GM12878 (cell line): ENCODE measurements at regions not wholly inside any gene's neighbourhood (a gene's known extent, or its start where the extent isn't known, plus 50 kb on each side); places are given as distances from the start of the nearest gene placed in this dataset.

Source experiments
- ATAC-seq: fragments of 200-7000 bp; cut with Tn5 transposase; 3 replicates; pipeline ENCODE4 v1.9.1; 2020; ENCODE audit warnings: mild to moderate bottlenecking, moderate library complexity
- BruUV-seq: library from RNA; stranded (reverse); fragments of 400-500 nt; replicated peaks from 2 replicates; lab custom pipeline; 2021; lab: Mats Ljungman, UMichigan
- CTCF ChIA-PET: fragments of 300-600 bp; sonication (Branson Sonifier 250); formaldehyde crosslinking; extraction: SDS; loops from one replicate; lab custom pipeline; 2021; ENCODE audit warnings: inconsistent platforms; lab: Yijun Ruan, JAX
- POLR2A ChIA-PET: fragments of 350-600 bp; formaldehyde crosslinking; extraction: SDS; loops from one replicate; lab custom pipeline; 2021; ENCODE audit warnings: inconsistent platforms; lab: Charles Lee
- RAD21 ChIA-PET: fragments of 300-600 bp; sonication (Branson Sonifier 250); formaldehyde crosslinking; loops from one replicate; lab custom pipeline; 2023; ENCODE audit warnings: antibody characterized with exemption; ENCODE audit not compliant: unreplicated experiment; lab: Charles Lee
- SMC1A ChIA-PET: fragments of 300-600 bp; sonication (Branson Sonifier 250); formaldehyde crosslinking; loops from one replicate; lab custom pipeline; 2023; ENCODE audit not compliant: unreplicated experiment, uncharacterized antibody; lab: Charles Lee
- DNase-seq: peaks from one replicate; pipeline ENCODE4 v3.0.0-alpha.2; 2011; ENCODE audit warnings: low read depth, low spot score
- FAIRE-seq: peaks from 3 replicates; lab custom pipeline; 2011; peaks lifted over from hg19 to GRCh38; lab: Jason Lieb, UNC
- H2AFZ ChIP-seq: 2 replicates; pipeline ENCODE4 v1.6.0; 2011; ENCODE audit warnings: low read depth, low read length, control low read depth; ENCODE audit not compliant: control insufficient read depth
- H3K27ac ChIP-seq: 2 replicates; pipeline ENCODE4 v1.5.1; 2011; ENCODE audit warnings: control low read depth; ENCODE audit not compliant: control insufficient read depth, insufficient read depth
- H3K27me3 ChIP-seq, 2 experiments: replicated peaks in 1 of 2; 2 replicates each; pipeline versions ENCODE4 v1.6.0 to v1.6.1; 2011; ENCODE audit warnings: low read length in 1 of 2; ENCODE audit not compliant: control insufficient read depth in 2 of 2, insufficient read depth in 2 of 2
- H3K36me3 ChIP-seq, 2 experiments: 2 replicates each; pipeline ENCODE4 v1.5.1; 2011; ENCODE audit warnings: low read length in 1 of 2; ENCODE audit not compliant: control insufficient read depth in 2 of 2, insufficient read depth in 2 of 2
- H3K4me1 ChIP-seq: 2 replicates; pipeline ENCODE4 v1.6.1; 2011; ENCODE audit warnings: mild to moderate bottlenecking, low read length, moderate library complexity, mixed read lengths; ENCODE audit not compliant: control insufficient read depth, insufficient read depth
- H3K4me2 ChIP-seq: 2 replicates; pipeline ENCODE4 v1.6.0; 2011; ENCODE audit warnings: control low read depth; ENCODE audit not compliant: control insufficient read depth, insufficient read depth
- H3K4me3 ChIP-seq: fragments of 200-600 bp; sonication (generic); 2 replicates; pipeline ENCODE4 v1.5.1; 2016
- H3K79me2 ChIP-seq: 2 replicates; pipeline ENCODE4 v1.6.0; 2011; ENCODE audit warnings: low read length; ENCODE audit not compliant: control insufficient read depth, insufficient read depth
- H3K9ac ChIP-seq: 2 replicates; pipeline ENCODE4 v1.8.0; 2011; ENCODE audit warnings: low read length, control low read depth, mixed read lengths; ENCODE audit not compliant: control insufficient read depth, insufficient read depth
- H3K9me3 ChIP-seq: replicated peaks from 3 replicates; pipeline ENCODE4 v1.5.1; 2011; ENCODE audit warnings: mild to moderate bottlenecking, low read length; ENCODE audit not compliant: control insufficient read depth, insufficient read depth
- H4K20me1 ChIP-seq: 2 replicates; pipeline ENCODE4 v1.6.0; 2011; ENCODE audit not compliant: control insufficient read depth, insufficient read depth
- CBX5 ChIP-seq: sonication (generic); IDR thresholded peaks from 2 replicates; pipeline ENCODE4 v1.6.1; 2016; ENCODE audit warnings: low read depth, moderate library complexity, mild to moderate bottlenecking, inconsistent platforms
- HDGF ChIP-seq: fragments of 450-650 bp; IDR thresholded peaks from 2 replicates; pipeline ENCODE4 v1.6.1; 2016; ENCODE audit warnings: antibody characterized with exemption
- IKZF2 ChIP-seq, 2 experiments: fragments of 450-650 bp; IDR thresholded peaks; 2 replicates each; pipeline ENCODE4 v1.6.1; 2017; ENCODE audit warnings: mild to moderate bottlenecking in 2 of 2, moderate library complexity in 2 of 2
- POLR2AphosphoS5 ChIP-seq: IDR thresholded peaks from 2 replicates; pipeline ENCODE4 v1.6.1; 2011; ENCODE audit warnings: mild to moderate bottlenecking, low read length, inconsistent platforms
- SRF ChIP-seq, 2 experiments: IDR thresholded peaks; 2 replicates each; pipeline ENCODE4 v1.6.1; 2011; ENCODE audit warnings: low read depth in 2 of 2, low read length in 2 of 2, mild to moderate bottlenecking in 1 of 2, moderate library complexity in 1 of 2
- WGBS: methylation state at CpG from one replicate; pipeline ENCODE4 v1.1.6; 2016; ENCODE audit warnings: low lambda C conversion rate; ENCODE audit not compliant: insufficient replicate concordance, insufficient coverage; ENCODE audit errors: missing lambda C conversion rate; 5-methylcytosine and 5-hydroxymethylcytosine counted together
- in situ Hi-C: fragments of 300-500 bp; cut with MboI; formaldehyde crosslinking; loops from 9 replicates; pipeline ENCODE4 v1.14.3; 2018; ENCODE audit warnings: mixed read lengths
- intact Hi-C: fragments of 100-400 bp; cut with micrococcal nuclease; formaldehyde crosslinking; loops from one replicate; pipeline ENCODE4 v1.14.2; 2022; ENCODE audit not compliant: unreplicated experiment
- TF ChIP-seq, protein P1 (sequence below), 3 experiments: IDR thresholded peaks in 2 of 3; conservative IDR thresholded peaks in 1 of 3; 2 replicates each; pipeline ENCODE4 v1.5.1; 2011; ENCODE audit warnings: low read depth in 3 of 3, low read length in 3 of 3, mild to moderate bottlenecking in 3 of 3, control low read depth in 2 of 3, moderate library complexity in 2 of 3, inconsistent platforms in 1 of 3, mixed read lengths in 1 of 3; ENCODE audit not compliant: control insufficient read depth in 2 of 3, insufficient read depth in 1 of 3; ENCODE audit errors: extremely low read depth in 1 of 3
- TF ChIP-seq, protein P2 (sequence below): fragments of 450-650 bp; conservative IDR thresholded peaks from 2 replicates; pipeline ENCODE4 v1.6.1; 2017; ENCODE audit warnings: mild to moderate bottlenecking, moderate library complexity
- TF ChIP-seq, protein P3 (sequence below): fragments of 450-650 bp; formaldehyde crosslinking; IDR thresholded peaks from 2 replicates; pipeline ENCODE4 v1.4.0; 2020; ENCODE audit warnings: mild to moderate bottlenecking, moderate library complexity

DNA sequence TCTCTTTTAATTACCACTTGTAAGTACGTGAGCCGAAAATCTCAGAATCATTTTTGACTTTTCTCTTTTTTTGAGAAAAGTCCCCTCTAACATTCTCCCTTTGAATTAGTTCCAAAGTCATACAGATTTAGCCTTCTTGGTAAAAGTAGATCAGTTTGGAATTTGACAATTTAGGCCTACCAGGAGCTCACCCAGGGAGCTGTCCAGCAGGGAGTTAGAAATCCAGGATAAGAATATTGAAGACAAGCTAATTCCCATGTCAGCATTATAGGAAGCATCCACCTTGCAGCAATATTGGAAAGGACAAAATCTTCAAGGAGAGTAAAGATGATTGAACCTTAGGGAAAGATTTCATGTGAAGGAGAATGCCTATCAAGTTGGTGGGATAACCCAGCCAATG is 352.2 kb upstream of the CPEB2 start:
- H4K20me1 ChIP-seq: no peaks in the 10 kb centered on the region
- H3K27me3 ChIP-seq: no peaks in the 10 kb centered on the region
- ChIA-PET RAD21 (no interaction called here), CTCF (no interaction called here), SMC1A (no interaction called here), POLR2A (no interaction called here)
- in situ Hi-C loops (no loop called here), intact Hi-C loops (no loop called here)
- H3K36me3 ChIP-seq: no peaks in the 10 kb centered on the region
- TF ChIP-seq HDGF (no peak), POLR2AphosphoS5 (no peak)
- DNase-seq (no peak), FAIRE-seq (no peak), ATAC-seq (no peak)
- WGBS: 57% methylated on average over 2 of the region's 2 CpGs
- no peaks in the 10 kb centered on the region for H3K4me1 ChIP-seq
- H3K27ac ChIP-seq: no peak overlapping the region
- H3K9ac ChIP-seq: no peak overlapping the region
- no TSS peak for BruUV-seq
- no peaks in the 10 kb centered on the region for H3K9me3 ChIP-seq
- H3K4me2 ChIP-seq: no peak overlapping the region
- H2AFZ ChIP-seq: no peak overlapping the region
- H3K4me3 ChIP-seq: no peak overlapping the region
- no peaks in the 10 kb centered on the region for H3K79me2 ChIP-seq

DNA sequence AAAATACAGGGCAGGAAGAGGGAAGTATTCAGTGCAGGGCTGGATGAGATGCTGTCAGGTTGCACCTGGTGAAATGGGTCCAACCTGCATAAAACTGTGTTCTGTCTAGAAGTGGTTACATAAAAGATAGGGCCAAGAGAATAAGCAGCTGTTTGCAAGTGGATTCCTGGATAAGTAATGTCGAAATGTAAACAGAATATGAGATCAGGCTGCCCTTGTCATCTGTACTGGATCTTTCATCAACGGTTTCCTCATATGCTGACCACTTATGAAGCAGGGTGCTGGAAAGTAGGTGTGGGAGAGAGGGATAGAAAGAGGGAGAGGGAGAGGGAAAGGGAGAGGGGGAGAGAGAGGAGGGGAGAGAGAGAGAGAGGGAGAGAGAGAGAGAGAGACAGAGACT is 349.8 kb upstream of the CPEB2 start:
- no peaks in the 10 kb centered on the region for H3K27me3 ChIP-seq
- H3K79me2 ChIP-seq: no peaks in the 10 kb centered on the region
- in situ Hi-C loops (no loop called here), intact Hi-C loops (no loop called here)
- H3K4me3 ChIP-seq: no peak overlapping the region
- no peak overlapping the region for H3K9ac ChIP-seq
- no peak overlapping the region for H3K27ac ChIP-seq
- ChIA-PET RAD21 (no interaction called here), SMC1A (no interaction called here), POLR2A (no interaction called here), CTCF (no interaction called here)
- H3K4me1 ChIP-seq: no peaks in the 10 kb centered on the region
- DNase-seq (no peak), FAIRE-seq (no peak), ATAC-seq (no peak)
- H4K20me1 ChIP-seq: no peaks in the 10 kb centered on the region
- H2AFZ ChIP-seq: no peak overlapping the region
- WGBS: 0% methylated on average over 2 of the region's 2 CpGs
- no peaks in the 10 kb centered on the region for H3K9me3 ChIP-seq
- no TSS peak for BruUV-seq
- no peak overlapping the region for H3K4me2 ChIP-seq
- no peaks in the 10 kb centered on the region for H3K36me3 ChIP-seq
- TF ChIP-seq, protein P1, sequence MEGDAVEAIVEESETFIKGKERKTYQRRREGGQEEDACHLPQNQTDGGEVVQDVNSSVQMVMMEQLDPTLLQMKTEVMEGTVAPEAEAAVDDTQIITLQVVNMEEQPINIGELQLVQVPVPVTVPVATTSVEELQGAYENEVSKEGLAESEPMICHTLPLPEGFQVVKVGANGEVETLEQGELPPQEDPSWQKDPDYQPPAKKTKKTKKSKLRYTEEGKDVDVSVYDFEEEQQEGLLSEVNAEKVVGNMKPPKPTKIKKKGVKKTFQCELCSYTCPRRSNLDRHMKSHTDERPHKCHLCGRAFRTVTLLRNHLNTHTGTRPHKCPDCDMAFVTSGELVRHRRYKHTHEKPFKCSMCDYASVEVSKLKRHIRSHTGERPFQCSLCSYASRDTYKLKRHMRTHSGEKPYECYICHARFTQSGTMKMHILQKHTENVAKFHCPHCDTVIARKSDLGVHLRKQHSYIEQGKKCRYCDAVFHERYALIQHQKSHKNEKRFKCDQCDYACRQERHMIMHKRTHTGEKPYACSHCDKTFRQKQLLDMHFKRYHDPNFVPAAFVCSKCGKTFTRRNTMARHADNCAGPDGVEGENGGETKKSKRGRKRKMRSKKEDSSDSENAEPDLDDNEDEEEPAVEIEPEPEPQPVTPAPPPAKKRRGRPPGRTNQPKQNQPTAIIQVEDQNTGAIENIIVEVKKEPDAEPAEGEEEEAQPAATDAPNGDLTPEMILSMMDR (IDR thresholded peaks at IDR 0.05 in 2 of 3, conservative IDR thresholded peaks at IDR 0.05 in 1 of 3; ENCODE audit: control insufficient read depth in 2 of 3, extremely low read depth in 1 of 3, insufficient read depth in 1 of 3, low read depth in 3 of 3, low read length in 3 of 3): no peak
- TF ChIP-seq, protein P2, sequence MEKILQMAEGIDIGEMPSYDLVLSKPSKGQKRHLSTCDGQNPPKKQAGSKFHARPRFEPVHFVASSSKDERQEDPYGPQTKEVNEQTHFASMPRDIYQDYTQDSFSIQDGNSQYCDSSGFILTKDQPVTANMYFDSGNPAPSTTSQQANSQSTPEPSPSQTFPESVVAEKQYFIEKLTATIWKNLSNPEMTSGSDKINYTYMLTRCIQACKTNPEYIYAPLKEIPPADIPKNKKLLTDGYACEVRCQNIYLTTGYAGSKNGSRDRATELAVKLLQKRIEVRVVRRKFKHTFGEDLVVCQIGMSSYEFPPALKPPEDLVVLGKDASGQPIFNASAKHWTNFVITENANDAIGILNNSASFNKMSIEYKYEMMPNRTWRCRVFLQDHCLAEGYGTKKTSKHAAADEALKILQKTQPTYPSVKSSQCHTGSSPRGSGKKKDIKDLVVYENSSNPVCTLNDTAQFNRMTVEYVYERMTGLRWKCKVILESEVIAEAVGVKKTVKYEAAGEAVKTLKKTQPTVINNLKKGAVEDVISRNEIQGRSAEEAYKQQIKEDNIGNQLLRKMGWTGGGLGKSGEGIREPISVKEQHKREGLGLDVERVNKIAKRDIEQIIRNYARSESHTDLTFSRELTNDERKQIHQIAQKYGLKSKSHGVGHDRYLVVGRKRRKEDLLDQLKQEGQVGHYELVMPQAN: no peak
- TF ChIP-seq, protein P3, sequence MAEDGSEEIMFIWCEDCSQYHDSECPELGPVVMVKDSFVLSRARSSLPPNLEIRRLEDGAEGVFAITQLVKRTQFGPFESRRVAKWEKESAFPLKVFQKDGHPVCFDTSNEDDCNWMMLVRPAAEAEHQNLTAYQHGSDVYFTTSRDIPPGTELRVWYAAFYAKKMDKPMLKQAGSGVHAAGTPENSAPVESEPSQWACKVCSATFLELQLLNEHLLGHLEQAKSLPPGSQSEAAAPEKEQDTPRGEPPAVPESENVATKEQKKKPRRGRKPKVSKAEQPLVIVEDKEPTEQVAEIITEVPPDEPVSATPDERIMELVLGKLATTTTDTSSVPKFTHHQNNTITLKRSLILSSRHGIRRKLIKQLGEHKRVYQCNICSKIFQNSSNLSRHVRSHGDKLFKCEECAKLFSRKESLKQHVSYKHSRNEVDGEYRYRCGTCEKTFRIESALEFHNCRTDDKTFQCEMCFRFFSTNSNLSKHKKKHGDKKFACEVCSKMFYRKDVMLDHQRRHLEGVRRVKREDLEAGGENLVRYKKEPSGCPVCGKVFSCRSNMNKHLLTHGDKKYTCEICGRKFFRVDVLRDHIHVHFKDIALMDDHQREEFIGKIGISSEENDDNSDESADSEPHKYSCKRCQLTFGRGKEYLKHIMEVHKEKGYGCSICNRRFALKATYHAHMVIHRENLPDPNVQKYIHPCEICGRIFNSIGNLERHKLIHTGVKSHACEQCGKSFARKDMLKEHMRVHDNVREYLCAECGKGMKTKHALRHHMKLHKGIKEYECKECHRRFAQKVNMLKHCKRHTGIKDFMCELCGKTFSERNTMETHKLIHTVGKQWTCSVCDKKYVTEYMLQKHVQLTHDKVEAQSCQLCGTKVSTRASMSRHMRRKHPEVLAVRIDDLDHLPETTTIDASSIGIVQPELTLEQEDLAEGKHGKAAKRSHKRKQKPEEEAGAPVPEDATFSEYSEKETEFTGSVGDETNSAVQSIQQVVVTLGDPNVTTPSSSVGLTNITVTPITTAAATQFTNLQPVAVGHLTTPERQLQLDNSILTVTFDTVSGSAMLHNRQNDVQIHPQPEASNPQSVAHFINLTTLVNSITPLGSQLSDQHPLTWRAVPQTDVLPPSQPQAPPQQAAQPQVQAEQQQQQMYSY (CRISPR knock-in tag): no peak
- TF ChIP-seq IKZF2 (IDR thresholded peaks at IDR 0.05) (no peak), SRF (IDR thresholded peaks at IDR 0.05; ENCODE audit: low read depth in 2 of 2, low read length in 2 of 2) (no peak), CBX5 (no peak)
